ENCODE measurements at regions not wholly inside any gene's neighbourhood (a gene's known extent, or its start where the extent isn't known, plus 50 kb on each side); places are given as distances from the start of the nearest gene placed in this dataset.

- Histone ChIP-seq H3K4me2 (ENCODE audit: unreplicated experiment) (peak overlapping the region; percentile 75), H2AFZ (no peak overlapping the region), H3K79me2 (ENCODE audit: insufficient read depth) (no peaks in the 10 kb centered on the region), H3K9me3 (ENCODE audit: low read depth) (no peaks in the 10 kb centered on the region), H3K27ac (peak overlapping the region; percentile 39), H3K36me3 (ENCODE audit: low read depth) (no peaks in the 10 kb centered on the region), H4K20me1 (ENCODE audit: insufficient read depth) (no peaks in the 10 kb centered on the region), H3K4me3 (peak overlapping the region; percentile 41), H3K9me2 (ENCODE audit: insufficient read depth) (no peaks in the 10 kb centered on the region), H3F3A (ENCODE audit: insufficient read depth) (peaks cover 20% of the 10 kb centered on the region), H3K27me3 (replicated peaks; ENCODE audit: insufficient read depth) (no peaks in the 10 kb centered on the region), H3K9ac (no peak overlapping the region), H3K4me1 (ENCODE audit: insufficient read depth) (peaks cover 22% of the 10 kb centered on the region)
- in situ Hi-C loops (cut with MboI): no loop called here
- DNase-seq: peak; percentile 86
- WGBS, 2 experiments (ENCODE audit: low coverage in 1 of 2, low lambda C conversion rate in 2 of 2, missing lambda C conversion rate in 2 of 2): 50 to 51% methylated on average over 9 of the region's 9 CpGs
- TF ChIP-seq EZH2phosphoT487 (IDR thresholded peaks at IDR 0.05; ENCODE audit: insufficient read depth, low read depth): peak; percentile 82; the same call in 1 of the 2 replicates
- no peak for TF ChIP-seq EZH2 (IDR thresholded peaks at IDR 0.05; ENCODE audit: insufficient read depth, poor library complexity, severe bottlenecking)
These were observed 142.7 kb downstream of the SUCLA2 start for GRCh38 chr13:47858042-47859025.

GRCh38 chr13:47853236-47853635, 147.8 kb downstream of the SUCLA2 start:
- no peaks in the 10 kb centered on the region for H3K9me2 ChIP-seq (ENCODE audit: insufficient read depth)
- H3K36me3 ChIP-seq (ENCODE audit: low read depth): no peaks in the 10 kb centered on the region
- no peak overlapping the region for H3K27ac ChIP-seq
- H3K9me3 ChIP-seq (ENCODE audit: low read depth): no peaks in the 10 kb centered on the region
- no peaks in the 10 kb centered on the region for H3K79me2 ChIP-seq (ENCODE audit: insufficient read depth)
- TF ChIP-seq EZH2phosphoT487 (IDR thresholded peaks at IDR 0.05; ENCODE audit: insufficient read depth, low read depth): no peak
- TF ChIP-seq EZH2 (IDR thresholded peaks at IDR 0.05; ENCODE audit: insufficient read depth, poor library complexity, severe bottlenecking): no peak
- H3F3A ChIP-seq (ENCODE audit: insufficient read depth): peaks cover 14% of the 10 kb centered on the region
- DNase-seq: peak; percentile 59
- H4K20me1 ChIP-seq (ENCODE audit: insufficient read depth): no peaks in the 10 kb centered on the region
- in situ Hi-C loops (cut with MboI): no loop called here
- WGBS, 2 experiments (ENCODE audit: low coverage in 1 of 2, low lambda C conversion rate in 2 of 2, missing lambda C conversion rate in 2 of 2): 32 to 35% methylated on average over 1 of the region's 1 CpG
- H2AFZ ChIP-seq: no peak overlapping the region
- H3K27me3 ChIP-seq (replicated peaks; ENCODE audit: insufficient read depth): no peaks in the 10 kb centered on the region
- peaks cover 16% of the 10 kb centered on the region for H3K4me1 ChIP-seq (ENCODE audit: insufficient read depth)
- no peak overlapping the region for H3K9ac ChIP-seq
- no peak overlapping the region for H3K4me3 ChIP-seq
- no peak overlapping the region for H3K4me2 ChIP-seq (ENCODE audit: unreplicated experiment)

GRCh38 chr13:47846886-47847285, 154.2 kb downstream of the SUCLA2 start:
- Histone ChIP-seq H3K36me3 (ENCODE audit: low read depth) (no peaks in the 10 kb centered on the region), H3K9ac (no peak overlapping the region), H4K20me1 (ENCODE audit: insufficient read depth) (no peaks in the 10 kb centered on the region), H2AFZ (no peak overlapping the region), H3F3A (ENCODE audit: insufficient read depth) (no peaks in the 10 kb centered on the region), H3K4me3 (no peak overlapping the region), H3K9me2 (ENCODE audit: insufficient read depth) (no peaks in the 10 kb centered on the region), H3K79me2 (ENCODE audit: insufficient read depth) (no peaks in the 10 kb centered on the region), H3K4me1 (ENCODE audit: insufficient read depth) (no peaks in the 10 kb centered on the region; the same call in 1 of the 2 replicates), H3K27ac (no peak overlapping the region), H3K4me2 (ENCODE audit: unreplicated experiment) (no peak overlapping the region), H3K27me3 (replicated peaks; ENCODE audit: insufficient read depth) (no peaks in the 10 kb centered on the region), H3K9me3 (ENCODE audit: low read depth) (no peaks in the 10 kb centered on the region)
- in situ Hi-C loops (cut with MboI): no loop called here
- 47 to 50% methylated on average over 4 of the region's 4 CpGs for WGBS, 2 experiments (ENCODE audit: low coverage in 1 of 2, low lambda C conversion rate in 2 of 2, missing lambda C conversion rate in 2 of 2)
- no peak for TF ChIP-seq EZH2phosphoT487 (IDR thresholded peaks at IDR 0.05; ENCODE audit: insufficient read depth, low read depth)
- peak; percentile 15 for DNase-seq

DNA sequence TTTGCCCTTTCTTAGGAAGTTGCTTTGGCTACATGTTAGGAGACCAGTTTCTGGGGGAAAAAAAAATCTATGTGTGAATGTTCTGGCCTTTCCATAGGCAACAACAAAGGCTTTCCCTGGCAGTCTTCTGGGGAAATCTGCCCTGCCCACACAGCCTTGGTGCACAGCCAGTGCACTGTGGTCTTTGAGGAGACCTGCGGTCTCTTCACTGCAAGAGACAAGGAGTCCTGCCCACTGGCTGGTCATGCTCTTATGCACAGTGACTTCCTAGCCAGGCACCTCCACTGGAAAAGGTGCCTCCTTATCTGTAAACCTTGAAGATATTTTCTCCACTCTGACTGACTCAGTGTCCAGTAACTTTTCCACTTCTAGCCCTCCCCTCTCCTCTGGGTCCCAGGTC, 155.1 kb downstream of the SUCLA2 start:
- Histone ChIP-seq H3K79me2 (ENCODE audit: insufficient read depth) (no peaks in the 10 kb centered on the region), H3K4me2 (ENCODE audit: unreplicated experiment) (no peak overlapping the region), H2AFZ (no peak overlapping the region), H3K36me3 (ENCODE audit: low read depth) (no peaks in the 10 kb centered on the region), H3K4me3 (no peak overlapping the region), H3K9ac (no peak overlapping the region), H4K20me1 (ENCODE audit: insufficient read depth) (no peaks in the 10 kb centered on the region), H3K27me3 (replicated peaks; ENCODE audit: insufficient read depth) (no peaks in the 10 kb centered on the region), H3K9me2 (ENCODE audit: insufficient read depth) (no peaks in the 10 kb centered on the region), H3K27ac (no peak overlapping the region), H3K9me3 (ENCODE audit: low read depth) (no peaks in the 10 kb centered on the region), H3F3A (ENCODE audit: insufficient read depth) (no peaks in the 10 kb centered on the region), H3K4me1 (ENCODE audit: insufficient read depth) (no peaks in the 10 kb centered on the region; the same call in 1 of the 2 replicates)
- 50% methylated on average over 1 of the region's 1 CpG for WGBS, 2 experiments (ENCODE audit: low coverage in 1 of 2, low lambda C conversion rate in 2 of 2, missing lambda C conversion rate in 2 of 2)
- no peak for DNase-seq
- in situ Hi-C loops (cut with MboI): no loop called here
- no peak for TF ChIP-seq EZH2phosphoT487 (IDR thresholded peaks at IDR 0.05; ENCODE audit: insufficient read depth, low read depth)
- no peak for TF ChIP-seq EZH2 (IDR thresholded peaks at IDR 0.05; ENCODE audit: insufficient read depth, poor library complexity, severe bottlenecking)
